ENCODE measurements at regions not wholly inside any gene's neighbourhood (a gene's known extent, or its start where the extent isn't known, plus 50 kb on each side); places are given as distances from the start of the nearest gene placed in this dataset.
A peak's percentile ranks its signal among the peaks of the same experiment; 100 is the strongest.

GRCh38 chr6:62474793-62475192 lies 188.8 kb upstream of the KHDRBS2 start:
- no peak for DNase-seq

- DNase-seq: no peak
Observed at GRCh38 chr6:62466607-62467006, 180.6 kb upstream of the KHDRBS2 start.

GRCh38 chr6:62465206-62465605 lies 179.2 kb upstream of the KHDRBS2 start:
- DNase-seq: no peak

GRCh38 chr6:62452586-62452985 lies 166.6 kb upstream of the KHDRBS2 start:
- no peak for DNase-seq

- DNase-seq: no peak
Observed at GRCh38 chr6:62446647-62447316, 160.8 kb upstream of the KHDRBS2 start.

GRCh38 chr6:62445521-62445920 lies 159.5 kb upstream of the KHDRBS2 start:
- no peak for DNase-seq

GRCh38 chr6:62441182-62441581 lies 155.2 kb upstream of the KHDRBS2 start:
- DNase-seq: no peak

- no peak for DNase-seq
Observed at GRCh38 chr6:62429781-62430180, 143.8 kb upstream of the KHDRBS2 start.

- DNase-seq: no peak
Observed at GRCh38 chr6:62400521-62401259, 114.7 kb upstream of the KHDRBS2 start.

GRCh38 chr6:62393608-62394007 lies 107.6 kb upstream of the KHDRBS2 start:
- no peak for DNase-seq

- no peak for DNase-seq
Observed at GRCh38 chr6:62392291-62392690, 106.3 kb upstream of the KHDRBS2 start.

GRCh38 chr6:62391358-62391757 lies 105.3 kb upstream of the KHDRBS2 start:
- no peak for DNase-seq

GRCh38 chr6:62390401-62390800 lies 104.4 kb upstream of the KHDRBS2 start:
- no peak for DNase-seq

- no peak for DNase-seq
Observed at GRCh38 chr6:62371453-62372210, 85.6 kb upstream of the KHDRBS2 start.

- peak; percentile 43 for DNase-seq
Observed at GRCh38 chr6:62367601-62368000, 81.6 kb upstream of the KHDRBS2 start.

- DNase-seq: no peak
Observed at GRCh38 chr6:62362097-62362496, 76.1 kb upstream of the KHDRBS2 start.

GRCh38 chr6:62357835-62358234 lies 71.8 kb upstream of the KHDRBS2 start:
- DNase-seq: peak; percentile 2

- no peak for DNase-seq
Observed at GRCh38 chr6:62354261-62354660, 68.2 kb upstream of the KHDRBS2 start.

- DNase-seq: no peak
Observed at GRCh38 chr6:62345962-62346689, 60.1 kb upstream of the KHDRBS2 start.

GRCh38 chr6:62345446-62345845 lies 59.4 kb upstream of the KHDRBS2 start:
- DNase-seq: no peak

GRCh38 chr6:62344850-62345249 lies 58.8 kb upstream of the KHDRBS2 start:
- no peak for DNase-seq

- DNase-seq: no peak
Observed at GRCh38 chr6:62338477-62338876, 52.5 kb upstream of the KHDRBS2 start.
